Muscle layer of duodenum (tissue), 2 donors: ENCODE measurements at regions not wholly inside any gene's neighbourhood (a gene's known extent, or its start where the extent isn't known, plus 50 kb on each side); places are given as distances from the start of the nearest gene placed in this dataset.

ENCODE experiments used
- H3K27ac ChIP-seq: one replicate; pipeline ENCODE4 v1.7.0; 2013; ENCODE audit warnings: mild to moderate bottlenecking, low read length
- H3K27me3 ChIP-seq: one replicate; pipeline ENCODE4 v1.7.0; 2013; ENCODE audit warnings: low read depth, mild to moderate bottlenecking, control low read depth, low read length
- H3K36me3 ChIP-seq, 2 donors: one replicate each; pipeline ENCODE4 v1.7.0; 2013; ENCODE audit warnings: low read length in 2 of 2, control low read depth in 1 of 2, mild to moderate bottlenecking in 1 of 2; ENCODE audit not compliant: insufficient read depth in 2 of 2, control insufficient read depth in 1 of 2
- H3K4me1 ChIP-seq, 2 donors: one replicate each; pipeline ENCODE4 v1.7.0; 2013; ENCODE audit warnings: low read length in 2 of 2, mild to moderate bottlenecking in 2 of 2, control low read depth in 1 of 2, moderate library complexity in 1 of 2; ENCODE audit not compliant: insufficient read depth in 2 of 2, control insufficient read depth in 1 of 2
- H3K4me3 ChIP-seq, 2 donors: one replicate each; pipeline ENCODE4 v1.7.0; 2013; ENCODE audit warnings: low read length in 2 of 2, low read depth in 1 of 2, mild to moderate bottlenecking in 1 of 2
- H3K9me3 ChIP-seq, 2 donors: one replicate each; pipeline ENCODE4 v1.7.0; 2013; ENCODE audit warnings: low read length in 2 of 2, control low read depth in 1 of 2, mild to moderate bottlenecking in 1 of 2; ENCODE audit not compliant: control insufficient read depth in 1 of 2
- donor health status: healthy.

GRCh38 chr6:163828038-163828795 is 413.7 kb downstream of the QKI start:
- Histone ChIP-seq H3K27ac (no peak overlapping the region), H3K27me3 (no peaks in the 10 kb centered on the region), H3K36me3 (no peaks in the 10 kb centered on the region), H3K9me3 (no peaks in the 10 kb centered on the region), H3K4me3 (no peak overlapping the region), H3K4me1 (no peaks in the 10 kb centered on the region)

- Histone ChIP-seq H3K36me3 (no peaks in the 10 kb centered on the region), H3K27me3 (no peaks in the 10 kb centered on the region)
These were observed 412.6 kb downstream of the QKI start for GRCh38 chr6:163827143-163827542.

GRCh38 chr6:163826629-163827028 is 412.1 kb downstream of the QKI start:
- Histone ChIP-seq H3K4me1 (no peaks in the 10 kb centered on the region), H3K9me3 (no peaks in the 10 kb centered on the region), H3K27me3 (no peaks in the 10 kb centered on the region), H3K4me3 (no peak overlapping the region), H3K27ac (no peak overlapping the region), H3K36me3 (no peaks in the 10 kb centered on the region)

More at GRCh38 chr6:163827143-163827542, 412.6 kb downstream of the QKI start:
- Histone ChIP-seq H3K27ac (no peak overlapping the region), H3K9me3 (no peaks in the 10 kb centered on the region), H3K4me1 (no peaks in the 10 kb centered on the region), H3K4me3 (no peak overlapping the region)

- Histone ChIP-seq H3K4me1 (no peaks in the 10 kb centered on the region), H3K4me3 (no peak overlapping the region), H3K27me3 (no peaks in the 10 kb centered on the region), H3K27ac (no peak overlapping the region), H3K36me3 (no peaks in the 10 kb centered on the region), H3K9me3 (no peaks in the 10 kb centered on the region)
These were observed 410.5 kb downstream of the QKI start for GRCh38 chr6:163825033-163825432.

GRCh38 chr6:163823577-163823976 is 409.1 kb downstream of the QKI start:
- Histone ChIP-seq H3K27me3 (no peaks in the 10 kb centered on the region), H3K9me3 (no peaks in the 10 kb centered on the region), H3K36me3 (no peaks in the 10 kb centered on the region), H3K27ac (no peak overlapping the region), H3K4me3 (no peak overlapping the region), H3K4me1 (no peaks in the 10 kb centered on the region)

GRCh38 chr6:163820745-163821458 is 406.4 kb downstream of the QKI start:
- no peaks in the 10 kb centered on the region for H3K4me1 ChIP-seq
- H3K9me3 ChIP-seq = no peaks in the 10 kb centered on the region
- no peaks in the 10 kb centered on the region for H3K36me3 ChIP-seq
- H3K27ac ChIP-seq = no peak overlapping the region
- no peak overlapping the region for H3K4me3 ChIP-seq
- H3K27me3 ChIP-seq = no peaks in the 10 kb centered on the region

- no peaks in the 10 kb centered on the region for H3K36me3 ChIP-seq
- H3K4me1 ChIP-seq = no peaks in the 10 kb centered on the region
- no peak overlapping the region for H3K4me3 ChIP-seq
- no peak overlapping the region for H3K27ac ChIP-seq
- H3K27me3 ChIP-seq = no peaks in the 10 kb centered on the region
- no peaks in the 10 kb centered on the region for H3K9me3 ChIP-seq
These were observed 405.7 kb downstream of the QKI start for GRCh38 chr6:163820171-163820570.

- Histone ChIP-seq H3K27ac (no peak overlapping the region), H3K4me1 (no peaks in the 10 kb centered on the region), H3K27me3 (no peaks in the 10 kb centered on the region), H3K36me3 (no peaks in the 10 kb centered on the region), H3K4me3 (no peak overlapping the region), H3K9me3 (no peaks in the 10 kb centered on the region)
These were observed 404.2 kb downstream of the QKI start for GRCh38 chr6:163818719-163819118.

- H3K4me1 ChIP-seq = no peaks in the 10 kb centered on the region
- H3K27me3 ChIP-seq = no peaks in the 10 kb centered on the region
- H3K9me3 ChIP-seq = no peaks in the 10 kb centered on the region
- H3K36me3 ChIP-seq = no peaks in the 10 kb centered on the region
- H3K4me3 ChIP-seq = no peak overlapping the region
- H3K27ac ChIP-seq = no peak overlapping the region
These were observed 401.9 kb downstream of the QKI start for GRCh38 chr6:163816441-163816840.

- Histone ChIP-seq H3K9me3 (no peaks in the 10 kb centered on the region), H3K4me3 (no peak overlapping the region), H3K27ac (no peak overlapping the region), H3K36me3 (no peaks in the 10 kb centered on the region), H3K4me1 (no peaks in the 10 kb centered on the region), H3K27me3 (no peaks in the 10 kb centered on the region)
These were observed 401.3 kb downstream of the QKI start for GRCh38 chr6:163815796-163816195.

- no peaks in the 10 kb centered on the region for H3K27me3 ChIP-seq
- H3K27ac ChIP-seq = no peak overlapping the region
- no peaks in the 10 kb centered on the region for H3K9me3 ChIP-seq
- H3K4me3 ChIP-seq = no peak overlapping the region
- no peaks in the 10 kb centered on the region for H3K36me3 ChIP-seq
- no peaks in the 10 kb centered on the region for H3K4me1 ChIP-seq
These were observed 400.2 kb downstream of the QKI start for GRCh38 chr6:163814494-163815364.
